GM20431 (cell line): ENCODE measurements at regions not wholly inside any gene's neighbourhood (a gene's known extent, or its start where the extent isn't known, plus 50 kb on each side); places are given as distances from the start of the nearest gene placed in this dataset.

Source experiments
- in situ Hi-C: fragments of 300-500 bp; cut with MseI, MboI; formaldehyde crosslinking; loops from one replicate; pipeline ENCODE4 v1.15.0; 2020; ENCODE audit warnings: low sequenced_read_pairs; ENCODE audit not compliant: unreplicated experiment

GRCh38 chr22:49062155-49062801 is 765.4 kb downstream of the BRD1 start:
- in situ Hi-C loops: no loop called here

- in situ Hi-C loops: no loop called here
Measured at GRCh38 chr22:49057910-49058309, 769.8 kb downstream of the BRD1 start.

GRCh38 chr22:49056301-49056700 is 771.4 kb downstream of the BRD1 start:
- in situ Hi-C loops: no loop called here

- in situ Hi-C loops: no loop called here
Measured at GRCh38 chr22:49055406-49055805, 772.3 kb downstream of the BRD1 start.

- in situ Hi-C loops: no loop called here
Measured at GRCh38 chr22:49053578-49053977, 774.1 kb downstream of the BRD1 start.

GRCh38 chr22:49052560-49052959 is 775.1 kb downstream of the BRD1 start:
- in situ Hi-C loops: no loop called here

GRCh38 chr22:49052023-49052538 is 775.6 kb downstream of the BRD1 start:
- in situ Hi-C loops: no loop called here

- in situ Hi-C loops: no loop called here
Measured at GRCh38 chr22:49051491-49052022, 776.1 kb downstream of the BRD1 start.

GRCh38 chr22:49049691-49050090 is 778.0 kb downstream of the BRD1 start:
- in situ Hi-C loops: no loop called here

- in situ Hi-C loops: no loop called here
Measured at GRCh38 chr22:49048591-49048990, 779.1 kb downstream of the BRD1 start.

- in situ Hi-C loops: no loop called here
Measured at GRCh38 chr22:49047447-49047846, 780.2 kb downstream of the BRD1 start.

GRCh38 chr22:49046546-49047361 is 780.9 kb downstream of the BRD1 start:
- in situ Hi-C loops: no loop called here

- in situ Hi-C loops: no loop called here
Measured at GRCh38 chr22:49046000-49046545, 781.6 kb downstream of the BRD1 start.

GRCh38 chr22:49045276-49045675 is 782.4 kb downstream of the BRD1 start:
- in situ Hi-C loops: no loop called here

GRCh38 chr22:49044776-49045175 is 782.9 kb downstream of the BRD1 start:
- in situ Hi-C loops: no loop called here

GRCh38 chr22:49044091-49044490 is 783.6 kb downstream of the BRD1 start:
- in situ Hi-C loops: no loop called here

- in situ Hi-C loops: no loop called here
Measured at GRCh38 chr22:49042877-49043859, 784.5 kb downstream of the BRD1 start.

- in situ Hi-C loops: no loop called here
Measured at GRCh38 chr22:49042066-49042465, 785.6 kb downstream of the BRD1 start.

GRCh38 chr22:49040754-49041467 is 786.8 kb downstream of the BRD1 start:
- in situ Hi-C loops: no loop called here
